Naive thymus-derived CD4-positive, alpha-beta T cell (primary cell): ENCODE measurements at regions not wholly inside any gene's neighbourhood (a gene's known extent, or its start where the extent isn't known, plus 50 kb on each side); places are given as distances from the start of the nearest gene placed in this dataset.
A peak's percentile ranks its signal among the peaks of the same experiment; 100 is the strongest.

Experiments used
- ATAC-seq: fragments of 150-1000 bp; cut with Tn5 transposase; 2 replicates; pipeline ENCODE4 v1.10.0; 2021; ENCODE audit warnings: mild to moderate bottlenecking, moderate library complexity
- CTCF ChIA-PET: fragments of 350-600 bp; sonication (Branson Sonifier 250); formaldehyde crosslinking; loops from one replicate; lab custom pipeline; 2021; ENCODE audit warnings: antibody characterized with exemption; lab: Charles Lee
- POLR2A ChIA-PET: fragments of 350-600 bp; sonication (Branson Sonifier 250); formaldehyde crosslinking; loops from one replicate; lab custom pipeline; 2021; ENCODE audit warnings: antibody characterized with exemption, inconsistent platforms; lab: Charles Lee
- DNase-seq, 9 donors: peaks; one replicate each; pipeline versions ENCODE4 v3.0.0 to v3.0.0-alpha.2; 2020 to 2022; ENCODE audit warnings: mixed read lengths in 1 of 9
- H3K27ac ChIP-seq: one replicate; pipeline ENCODE4 v1.7.0; 2013; ENCODE audit warnings: mild to moderate bottlenecking, low read depth, low read length, moderate library complexity
- H3K27me3 ChIP-seq, 2 donors: one replicate each; pipeline ENCODE4 v1.7.0; 2013; ENCODE audit warnings: low read length in 2 of 2, mild to moderate bottlenecking in 2 of 2, moderate library complexity in 2 of 2; ENCODE audit not compliant: control insufficient read depth in 2 of 2, insufficient read depth in 2 of 2
- H3K36me3 ChIP-seq, 3 experiments: 1 replicate in 2 of 3; 2 replicates in 1 of 3; pipeline ENCODE4 v1.7.0; 2013; ENCODE audit warnings: low read length in 3 of 3, mild to moderate bottlenecking in 3 of 3, moderate library complexity in 1 of 3; ENCODE audit not compliant: insufficient read depth in 3 of 3, control insufficient read depth in 2 of 3
- H3K4me1 ChIP-seq, 2 donors: one replicate each; pipeline ENCODE4 v1.7.0; 2013; ENCODE audit warnings: low read length in 2 of 2, mild to moderate bottlenecking in 2 of 2, moderate library complexity in 1 of 2; ENCODE audit not compliant: control insufficient read depth in 2 of 2, insufficient read depth in 2 of 2
- H3K4me3 ChIP-seq: 2 replicates; pipeline ENCODE4 v1.7.0; 2013; ENCODE audit warnings: mild to moderate bottlenecking, low read length
- H3K9me3 ChIP-seq, 3 experiments: 1 replicate in 2 of 3; 2 replicates in 1 of 3; pipeline ENCODE4 v1.7.0; 2013; ENCODE audit warnings: low read length in 3 of 3; ENCODE audit not compliant: control insufficient read depth in 2 of 3
- H3K27ac Mint-ChIP-seq, 9 donors: one replicate each; pipeline ENCODE4 v1.8.0; 2020 to 2022; ENCODE audit warnings: mixed read lengths in 9 of 9, mild to moderate bottlenecking in 8 of 9, moderate library complexity in 5 of 9, inconsistent platforms in 2 of 9
- H3K27me3 Mint-ChIP-seq, 5 donors: one replicate each; pipeline ENCODE4 v1.8.0; 2021 to 2022; ENCODE audit warnings: mixed read lengths in 5 of 5, mild to moderate bottlenecking in 1 of 5
- H3K36me3 Mint-ChIP-seq, 5 donors: one replicate each; pipeline ENCODE4 v1.8.0; 2020 to 2022; ENCODE audit warnings: mixed read lengths in 5 of 5, mild to moderate bottlenecking in 3 of 5, inconsistent platforms in 1 of 5
- H3K4me1 Mint-ChIP-seq, 7 donors: one replicate each; pipeline ENCODE4 v1.8.0; 2020 to 2022; ENCODE audit warnings: mixed read lengths in 7 of 7, mild to moderate bottlenecking in 3 of 7, inconsistent platforms in 1 of 7
- H3K4me3 Mint-ChIP-seq, 10 donors: one replicate each; pipeline ENCODE4 v1.8.0; 2020 to 2022; ENCODE audit warnings: mild to moderate bottlenecking in 10 of 10, mixed read lengths in 10 of 10, moderate library complexity in 6 of 10, inconsistent platforms in 2 of 10
- H3K9me3 Mint-ChIP-seq, 11 donors: one replicate each; pipeline ENCODE4 v1.8.0; 2020 to 2022; ENCODE audit warnings: mixed read lengths in 11 of 11, mild to moderate bottlenecking in 4 of 11, inconsistent platforms in 1 of 11, moderate library complexity in 1 of 11
- intact Hi-C, 2 donors: fragments of 100-400 bp; cut with micrococcal nuclease; formaldehyde crosslinking; loops; one replicate each; pipeline ENCODE4 v1.15.1; 2023

DNA sequence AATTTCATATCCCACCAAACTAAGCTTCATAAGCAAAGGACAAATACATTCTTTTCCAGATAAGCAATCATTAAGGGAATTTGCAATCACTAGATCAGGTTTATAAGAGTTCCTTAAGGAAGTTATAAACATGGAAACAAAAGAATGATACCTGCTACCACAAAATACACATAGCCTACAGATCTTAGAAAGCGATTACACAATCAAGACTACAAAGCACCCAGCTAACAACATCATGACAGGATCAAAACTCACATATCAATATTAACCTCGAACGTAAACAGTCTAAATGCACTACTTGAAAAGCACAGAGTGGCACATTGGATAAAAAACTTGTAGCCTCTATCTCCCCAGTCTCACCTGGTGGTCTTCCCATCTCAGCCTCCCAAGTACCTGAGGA is 512.4 kb upstream of the PTGER4 start:
- CTCF ChIA-PET = interaction anchor here (1.5 kb wide), 1 partner anchor 524 kb away, joined by 4 read pairs; no protein-coding TSS in a partner anchor
- Histone ChIP-seq H3K27ac (no peak overlapping the region), H3K36me3 (no peaks in the 10 kb centered on the region), H3K4me1 (no peaks in the 10 kb centered on the region), H3K4me3 (no peak overlapping the region), H3K27me3 (no peaks in the 10 kb centered on the region), H3K9me3 (no peaks in the 10 kb centered on the region)
- Mint-ChIP-seq H3K4me1 (peaks cover 0 to 6% (median 0%) of the 10 kb centered on the region in 7 donors), H3K4me3 (no peak overlapping the region), H3K27ac (no peak overlapping the region), H3K36me3 (peaks cover 0 to 12% (median 0%) of the 10 kb centered on the region in 5 donors), H3K9me3 (peaks cover 0 to 17% (median 6%) of the 10 kb centered on the region in 11 donors), H3K27me3 (no peaks in the 10 kb centered on the region)
- ATAC-seq = no peak
- no peak for DNase-seq
- intact Hi-C loops = loop anchor here (2.0 to 10.0 kb wide), 3 partner anchors 222 to 570 kb away; no protein-coding TSS in a partner anchor
- POLR2A ChIA-PET = no interaction called here

GRCh38 chr5:40166802-40167201 is 512.9 kb upstream of the PTGER4 start:
- H3K36me3 Mint-ChIP-seq = peaks cover 0 to 12% (median 0%) of the 10 kb centered on the region in 5 donors
- Histone ChIP-seq H3K9me3 (no peaks in the 10 kb centered on the region), H3K4me1 (no peaks in the 10 kb centered on the region), H3K4me3 (no peak overlapping the region), H3K36me3 (no peaks in the 10 kb centered on the region), H3K27me3 (no peaks in the 10 kb centered on the region), H3K27ac (no peak overlapping the region)
- H3K9me3 Mint-ChIP-seq = peaks cover 0 to 17% (median 6%) of the 10 kb centered on the region in 11 donors
- H3K4me3 Mint-ChIP-seq = no peak overlapping the region
- POLR2A ChIA-PET = no interaction called here
- no peaks in the 10 kb centered on the region for H3K27me3 Mint-ChIP-seq
- intact Hi-C loops = loop anchor here (1.0 to 10.0 kb wide), 4 partner anchors 222 to 570 kb away; no protein-coding TSS in a partner anchor
- CTCF ChIA-PET = interaction anchor here (0.9 to 1.5 kb wide), 2 partner anchors 518 to 524 kb away, joined by 3 to 4 read pairs; no protein-coding TSS in a partner anchor
- no peak for DNase-seq
- no peak for ATAC-seq
- no peak overlapping the region for H3K27ac Mint-ChIP-seq
- peaks cover 0 to 6% (median 0%) of the 10 kb centered on the region in 7 donors for H3K4me1 Mint-ChIP-seq

DNA sequence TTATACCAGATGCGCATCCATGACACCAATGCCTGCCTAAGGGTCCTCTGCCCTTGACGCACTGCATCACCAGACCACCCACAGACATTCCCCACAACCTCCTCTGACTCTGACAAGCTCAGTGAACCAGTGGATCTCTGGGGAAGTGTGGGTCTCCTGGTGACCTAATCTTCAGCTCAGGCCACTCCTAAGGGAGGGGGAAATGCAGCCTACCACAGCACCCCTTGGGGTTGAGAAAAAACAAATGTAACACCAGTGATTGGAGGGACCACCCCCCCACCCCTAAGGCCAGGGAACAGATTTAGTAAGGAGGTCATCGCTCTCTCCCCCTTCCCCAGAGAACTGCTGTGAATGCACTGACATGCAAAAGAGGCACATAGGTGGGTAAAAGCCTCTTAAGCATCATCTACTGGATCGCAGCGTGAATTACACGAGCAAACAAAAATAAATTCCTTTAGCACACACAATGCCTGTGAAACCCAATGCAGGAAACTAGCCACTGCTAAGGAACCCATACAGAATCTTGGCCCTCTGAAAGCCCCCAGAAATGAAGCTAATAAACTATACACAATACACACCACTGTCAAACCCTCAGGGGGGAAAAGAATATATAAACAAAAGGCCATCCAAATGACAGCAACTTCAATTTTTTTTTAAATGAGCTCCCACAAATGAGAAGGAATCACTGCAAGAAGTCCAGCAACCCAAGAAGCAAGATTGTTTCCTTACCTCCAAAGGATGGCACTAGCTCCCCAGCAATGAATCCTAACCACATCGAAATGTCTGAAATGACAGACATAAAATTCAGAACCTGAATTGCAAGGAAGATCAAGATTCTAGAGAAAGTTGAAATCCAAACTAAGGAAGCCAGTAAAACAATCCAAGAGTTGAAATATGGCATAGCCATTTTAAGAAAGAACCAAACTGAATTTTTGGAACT is 513.7 kb upstream of the PTGER4 start:
- Histone ChIP-seq H3K36me3 (no peaks in the 10 kb centered on the region), H3K27me3 (no peaks in the 10 kb centered on the region), H3K4me1 (no peaks in the 10 kb centered on the region), H3K27ac (no peak overlapping the region), H3K4me3 (no peak overlapping the region), H3K9me3 (no peaks in the 10 kb centered on the region)
- peak in 1 of 9 donors; percentile 1 for DNase-seq
- H3K36me3 Mint-ChIP-seq = peaks cover 0 to 10% (median 0%) of the 10 kb centered on the region in 5 donors
- ChIA-PET POLR2A (no interaction called here), CTCF (interaction anchor here (0.7 to 1.5 kb wide), 4 partner anchors 14 to 525 kb away, joined by 3 to 4 read pairs (median 4); no protein-coding TSS in a partner anchor)
- H3K4me1 Mint-ChIP-seq = peaks cover 0 to 6% (median 0%) of the 10 kb centered on the region in 7 donors
- no peak overlapping the region for H3K4me3 Mint-ChIP-seq
- no peaks in the 10 kb centered on the region for H3K27me3 Mint-ChIP-seq
- ATAC-seq = no peak
- no peak overlapping the region for H3K27ac Mint-ChIP-seq
- peaks cover 0 to 15% (median 6%) of the 10 kb centered on the region in 11 donors for H3K9me3 Mint-ChIP-seq
- intact Hi-C loops = loop anchor here (1.0 to 10.0 kb wide), 4 partner anchors 221 to 571 kb away; no protein-coding TSS in a partner anchor

DNA sequence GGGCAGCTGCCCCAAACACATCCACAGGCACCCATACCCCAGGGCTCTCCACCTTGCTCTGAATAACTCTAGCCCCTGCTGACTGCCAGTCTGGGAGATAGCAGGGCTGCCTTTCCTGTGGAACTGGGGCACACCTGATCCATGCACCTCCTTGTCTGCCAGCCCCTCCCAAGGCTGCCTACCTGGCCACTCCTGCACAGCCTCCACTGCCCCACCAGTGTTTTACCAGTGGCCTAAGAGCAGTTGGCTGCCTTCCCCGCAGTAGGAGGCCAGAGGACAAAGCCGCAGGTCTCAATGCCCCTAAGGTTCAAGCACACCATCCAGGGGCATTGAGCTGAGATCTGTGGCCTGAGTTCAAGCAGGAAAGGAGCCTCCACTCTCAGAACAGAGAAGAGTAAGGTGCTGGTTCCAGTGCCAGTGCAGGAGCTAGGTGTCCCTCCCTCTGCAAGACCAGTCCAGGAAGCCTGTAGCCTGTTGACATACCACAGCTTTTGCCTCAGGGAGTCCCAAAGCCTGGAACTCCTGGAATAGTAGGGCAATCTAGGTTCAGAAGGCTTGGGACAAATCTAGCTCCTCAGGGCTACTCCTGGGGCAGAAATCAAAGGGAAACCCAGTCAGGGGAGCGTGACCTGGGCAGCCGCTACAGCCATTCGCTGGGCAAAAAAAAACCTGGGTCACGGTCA is 514.5 kb upstream of the PTGER4 start:
- Mint-ChIP-seq H3K4me3 (no peak overlapping the region), H3K27me3 (no peaks in the 10 kb centered on the region), H3K27ac (no peak overlapping the region), H3K36me3 (peaks cover 0 to 9% (median 0%) of the 10 kb centered on the region in 5 donors), H3K9me3 (peaks cover 0 to 12% (median 4%) of the 10 kb centered on the region in 11 donors), H3K4me1 (peaks cover 0 to 6% (median 0%) of the 10 kb centered on the region in 7 donors)
- no peaks in the 10 kb centered on the region for H3K4me1 ChIP-seq
- CTCF ChIA-PET = interaction anchor here (1.0 kb wide), 1 partner anchor 14 kb away, joined by 3 read pairs; no protein-coding TSS in a partner anchor
- H3K4me3 ChIP-seq = no peak overlapping the region
- intact Hi-C loops = loop anchor here (5.0 to 10.0 kb wide), 2 partner anchors 220 to 572 kb away; no protein-coding TSS in a partner anchor
- ATAC-seq (no peak), DNase-seq (no peak)
- H3K27ac ChIP-seq = no peak overlapping the region
- H3K9me3 ChIP-seq = no peaks in the 10 kb centered on the region
- H3K36me3 ChIP-seq = no peaks in the 10 kb centered on the region
- no peaks in the 10 kb centered on the region for H3K27me3 ChIP-seq
- POLR2A ChIA-PET = no interaction called here

DNA sequence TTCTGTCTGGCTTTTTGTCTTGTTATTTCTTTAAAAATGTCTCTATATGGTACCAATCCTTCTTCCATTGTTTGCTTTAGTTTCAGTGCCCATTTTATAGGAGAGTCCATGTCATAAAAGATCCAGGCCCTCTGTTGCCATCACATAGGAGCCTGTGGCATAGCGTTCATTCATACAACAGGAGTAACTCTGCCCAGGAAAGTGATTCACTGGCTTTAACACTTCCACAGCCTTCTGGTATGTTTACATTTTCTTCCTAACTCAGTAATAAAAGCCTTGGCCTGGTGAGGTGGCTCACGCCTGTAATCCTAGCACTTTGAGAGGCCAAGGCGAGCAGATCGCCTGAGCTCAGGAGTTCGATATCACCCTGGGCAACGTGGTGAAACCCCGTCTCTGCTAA is 519.3 kb upstream of the PTGER4 start:
- ChIA-PET POLR2A (no interaction called here), CTCF (no interaction called here)
- Histone ChIP-seq H3K36me3 (no peaks in the 10 kb centered on the region), H3K27ac (no peak overlapping the region), H3K27me3 (no peaks in the 10 kb centered on the region), H3K4me1 (no peaks in the 10 kb centered on the region), H3K9me3 (no peaks in the 10 kb centered on the region), H3K4me3 (no peak overlapping the region)
- intact Hi-C loops = loop anchor here in 1 of 2 donors (10.0 kb wide), 1 partner anchor 216 kb away; no protein-coding TSS in a partner anchor
- Mint-ChIP-seq H3K36me3 (peaks cover 0 to 4% (median 0%) of the 10 kb centered on the region in 5 donors), H3K9me3 (peaks cover 0 to 4% (median 0%) of the 10 kb centered on the region in 11 donors), H3K27ac (no peak overlapping the region), H3K27me3 (peaks cover 0 to 4% (median 0%) of the 10 kb centered on the region in 5 donors), H3K4me3 (no peak overlapping the region), H3K4me1 (peaks cover 0 to 1% (median 0%) of the 10 kb centered on the region in 7 donors)
- DNase-seq (no peak), ATAC-seq (no peak)

DNA sequence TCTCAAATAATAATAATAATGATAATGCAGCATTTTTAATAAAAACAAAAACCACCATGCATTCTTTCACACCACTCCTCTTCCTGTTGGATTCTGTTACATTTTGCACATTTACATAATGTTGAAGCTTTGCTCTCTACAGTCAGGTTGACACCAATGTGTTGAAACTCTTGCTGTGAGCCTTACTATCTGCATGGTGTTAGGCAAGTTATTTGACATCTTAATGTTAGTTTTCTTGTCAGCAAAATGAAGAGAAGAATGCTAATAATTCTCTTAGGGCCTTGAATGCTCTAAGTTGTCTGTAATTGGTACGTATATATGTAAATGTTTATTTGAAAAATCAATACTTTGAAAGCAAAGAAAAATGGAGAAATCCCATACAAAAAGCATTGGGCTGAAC is 525.5 kb upstream of the PTGER4 start:
- no peak for ATAC-seq
- no peaks in the 10 kb centered on the region for H3K27me3 Mint-ChIP-seq
- no peaks in the 10 kb centered on the region for H3K27me3 ChIP-seq
- peaks cover 0 to 4% (median 0%) of the 10 kb centered on the region in 7 donors for H3K4me1 Mint-ChIP-seq
- H3K4me1 ChIP-seq = no peaks in the 10 kb centered on the region
- no peak overlapping the region for H3K4me3 Mint-ChIP-seq
- DNase-seq = no peak
- no peaks in the 10 kb centered on the region for H3K36me3 ChIP-seq
- peaks cover 0 to 4% (median 0%) of the 10 kb centered on the region in 11 donors for H3K9me3 Mint-ChIP-seq
- ChIA-PET POLR2A (no interaction called here), CTCF (no interaction called here)
- H3K36me3 Mint-ChIP-seq = no peaks in the 10 kb centered on the region
- intact Hi-C loops = no loop called here
- H3K4me3 ChIP-seq = no peak overlapping the region
- H3K27ac Mint-ChIP-seq = no peak overlapping the region
- no peaks in the 10 kb centered on the region for H3K9me3 ChIP-seq
- no peak overlapping the region for H3K27ac ChIP-seq
